Upper lobe of left lung (tissue), 6 donors: ENCODE measurements at regions not wholly inside any gene's neighbourhood (a gene's known extent, or its start where the extent isn't known, plus 50 kb on each side); places are given as distances from the start of the nearest gene placed in this dataset.

Experiments used
- ATAC-seq, 2 donors: fragments of 200-7000 bp; cut with Tn5 transposase; one replicate each; pipeline ENCODE4 v1.9.1; 2022; ENCODE audit warnings: mild to moderate bottlenecking in 2 of 2, moderate library complexity in 2 of 2; ENCODE audit not compliant: low FRiP score in 2 of 2
- DNase-seq, 2 donors: peaks; one replicate each; pipeline ENCODE4 v3.0.0-alpha.2; 2019 to 2020
- H3K27ac ChIP-seq, 4 donors: fragments of 200-600 bp; sonication (generic); one replicate each; pipeline ENCODE4 v1.5.1; 2016 to 2019
- H3K27me3 ChIP-seq, 4 donors: fragments of 200-600 bp; sonication (generic); one replicate each; pipeline ENCODE4 v1.5.1; 2017 to 2019
- H3K36me3 ChIP-seq, 4 donors: fragments of 200-600 bp; sonication (generic); one replicate each; pipeline ENCODE4 v1.5.1; 2016 to 2019
- H3K4me1 ChIP-seq, 4 donors: fragments of 200-600 bp; sonication (generic); one replicate each; pipeline ENCODE4 v1.5.1; 2018 to 2019
- H3K4me3 ChIP-seq, 4 donors: fragments of 200-600 bp; sonication (generic); one replicate each; pipeline ENCODE4 v1.5.1; 2017 to 2019; ENCODE audit warnings: mild to moderate bottlenecking in 2 of 4, moderate library complexity in 1 of 4
- H3K9me3 ChIP-seq, 4 donors: fragments of 200-600 bp; sonication (generic); one replicate each; pipeline ENCODE4 v1.5.1; 2018 to 2019
- CTCF ChIP-seq, 6 experiments: fragments of 450-650 bp in 4 of 6; fragments of 200-600 bp in 2 of 6; sonication (generic) in 2 of 6; IDR thresholded peaks; one replicate each; pipeline ENCODE4 v1.5.1; 2016 to 2019; ENCODE audit warnings: antibody characterized with exemption in 6 of 6
- EP300 ChIP-seq, 4 donors: sonication (generic); formaldehyde crosslinking; IDR thresholded peaks; one replicate each; pipeline ENCODE4 v1.5.1; 2017; ENCODE audit warnings: antibody characterized with exemption in 4 of 4, control low read depth in 2 of 4
- POLR2A ChIP-seq, 4 donors: fragments of 450-650 bp; IDR thresholded peaks; one replicate each; pipeline ENCODE4 v1.5.1; 2016 to 2017; ENCODE audit warnings: antibody characterized with exemption in 4 of 4, mild to moderate bottlenecking in 2 of 4
- POLR2AphosphoS5 ChIP-seq, 2 donors: sonication (generic); formaldehyde crosslinking; IDR thresholded peaks; one replicate each; pipeline ENCODE4 v1.5.1; 2017; ENCODE audit warnings: antibody characterized with exemption in 2 of 2
- WGBS, 2 donors: methylation state at CpG; one replicate each; pipeline ENCODE4 v1.1.5; 2017 to 2018; 5-methylcytosine and 5-hydroxymethylcytosine counted together
- donor health status: DM: no; HTN: no; CAD: no; lungs with moderate emphysema.
- donor health status: DM: no; HTN: yes; CAD: no; lungs with severe emphysema.

- DNase-seq = no peak
- 92 to 97% methylated on average over 1 of the region's 1 CpG for WGBS, 2 donors
- ATAC-seq = no peak
Measured at GRCh38 chr2:136715146-136715545, 50.2 kb upstream of the THSD7B start.

GRCh38 chr2:136714452-136714951 is 50.8 kb upstream of the THSD7B start:
- WGBS, 2 donors = 63 to 79% methylated on average over 2 of the region's 2 CpGs
- Histone ChIP-seq H3K4me1 (no peaks in the 10 kb centered on the region), H3K4me3 (no peak overlapping the region), H3K27me3 (no peaks in the 10 kb centered on the region), H3K36me3 (no peaks in the 10 kb centered on the region), H3K9me3 (no peaks in the 10 kb centered on the region), H3K27ac (no peak overlapping the region)
- DNase-seq (no peak), ATAC-seq (no peak)
- no peak for TF ChIP-seq POLR2AphosphoS5 (IDR thresholded peaks at IDR 0.05)
- no peak for TF ChIP-seq EP300 (IDR thresholded peaks at IDR 0.05)
- TF ChIP-seq CTCF (IDR thresholded peaks at IDR 0.05) = no peak
- no peak for TF ChIP-seq POLR2A (IDR thresholded peaks at IDR 0.05)

More at GRCh38 chr2:136715146-136715545, 50.2 kb upstream of the THSD7B start:
- TF ChIP-seq POLR2A (IDR thresholded peaks at IDR 0.05) (no peak), POLR2AphosphoS5 (IDR thresholded peaks at IDR 0.05) (no peak), EP300 (IDR thresholded peaks at IDR 0.05) (no peak), CTCF (IDR thresholded peaks at IDR 0.05) (no peak)
- no peaks in the 10 kb centered on the region for H3K36me3 ChIP-seq
- no peak overlapping the region for H3K27ac ChIP-seq
- H3K9me3 ChIP-seq = no peaks in the 10 kb centered on the region
- no peaks in the 10 kb centered on the region for H3K27me3 ChIP-seq
- no peaks in the 10 kb centered on the region for H3K4me1 ChIP-seq
- no peak overlapping the region for H3K4me3 ChIP-seq

GRCh38 chr2:136713739-136714138 is 51.6 kb upstream of the THSD7B start:
- Histone ChIP-seq H3K4me3 (no peak overlapping the region), H3K9me3 (no peaks in the 10 kb centered on the region), H3K4me1 (no peaks in the 10 kb centered on the region), H3K36me3 (no peaks in the 10 kb centered on the region), H3K27me3 (no peaks in the 10 kb centered on the region), H3K27ac (no peak overlapping the region)
- 34 to 44% methylated on average over 2 of the region's 2 CpGs for whole genome bisulfite sequencing, 2 donors
- DNase-seq (no peak), ATAC-seq (no peak)
- TF ChIP-seq EP300 (IDR thresholded peaks at IDR 0.05) (no peak), POLR2AphosphoS5 (IDR thresholded peaks at IDR 0.05) (no peak), CTCF (IDR thresholded peaks at IDR 0.05) (no peak), POLR2A (IDR thresholded peaks at IDR 0.05) (no peak)

- Histone ChIP-seq H3K36me3 (no peaks in the 10 kb centered on the region), H3K27me3 (no peaks in the 10 kb centered on the region), H3K4me3 (no peak overlapping the region), H3K4me1 (no peaks in the 10 kb centered on the region), H3K27ac (no peak overlapping the region), H3K9me3 (no peaks in the 10 kb centered on the region)
- ATAC-seq (no peak), DNase-seq (no peak)
- 70 to 87% methylated on average over 3 of the region's 3 CpGs for WGBS, 2 donors
- no peak for TF ChIP-seq POLR2A (IDR thresholded peaks at IDR 0.05)
- TF ChIP-seq POLR2AphosphoS5 (IDR thresholded peaks at IDR 0.05) = no peak
Measured at GRCh38 chr2:136705336-136705735, 60.0 kb upstream of the THSD7B start.

- H3K27me3 ChIP-seq = no peaks in the 10 kb centered on the region
- no peak overlapping the region for H3K27ac ChIP-seq
- no peaks in the 10 kb centered on the region for H3K4me1 ChIP-seq
- H3K9me3 ChIP-seq = peaks cover 0 to 4% (median 0%) of the 10 kb centered on the region in 4 donors
- H3K36me3 ChIP-seq = no peaks in the 10 kb centered on the region
- ATAC-seq (no peak), DNase-seq (no peak)
- TF ChIP-seq POLR2A (IDR thresholded peaks at IDR 0.05) (no peak), EP300 (IDR thresholded peaks at IDR 0.05) (no peak), CTCF (IDR thresholded peaks at IDR 0.05) (no peak), POLR2AphosphoS5 (IDR thresholded peaks at IDR 0.05) (no peak)
- WGBS, 2 donors = 61 to 62% methylated on average over 2 of the region's 2 CpGs
- H3K4me3 ChIP-seq = no peak overlapping the region
Measured at GRCh38 chr2:136703214-136703613, 62.1 kb upstream of the THSD7B start.
